Thoracic aorta (tissue), 2 donors: ENCODE measurements at regions not wholly inside any gene's neighbourhood (a gene's known extent, or its start where the extent isn't known, plus 50 kb on each side); places are given as distances from the start of the nearest gene placed in this dataset.

Source experiments
- ATAC-seq: fragments of 150-250 bp; one replicate; pipeline ENCODE4 v1.8.0; 2017; ENCODE audit warnings: low read depth; ENCODE audit not compliant: insufficient number of reproducible peaks, low FRiP score
- DNase-seq: peaks from one replicate; pipeline ENCODE4 v3.0.0-alpha.2; 2020; ENCODE audit warnings: low spot score
- H3K27ac ChIP-seq, 2 donors: fragments of 200-600 bp; sonication (generic); 1 replicate in 1 of 2; 2 replicates in 1 of 2; pipeline ENCODE4 v1.5.1; 2016; ENCODE audit warnings: mild to moderate bottlenecking in 2 of 2, moderate library complexity in 2 of 2
- H3K27me3 ChIP-seq: fragments of 200-600 bp; sonication (generic); replicated peaks from 2 replicates; pipeline ENCODE4 v1.6.0; 2016; ENCODE audit warnings: mild to moderate bottlenecking; ENCODE audit not compliant: insufficient read depth
- H3K36me3 ChIP-seq: fragments of 200-600 bp; sonication (generic); one replicate; pipeline ENCODE4 v1.5.1; 2016
- H3K4me1 ChIP-seq, 2 donors: fragments of 200-600 bp; sonication (generic); 1 replicate in 1 of 2; 2 replicates in 1 of 2; pipeline versions ENCODE4 v1.5.1 to v1.6.0; 2016; ENCODE audit warnings: low read depth in 2 of 2, mild to moderate bottlenecking in 1 of 2; ENCODE audit not compliant: control insufficient read depth in 1 of 2
- H3K4me3 ChIP-seq: fragments of 200-600 bp; sonication (generic); 2 replicates; pipeline ENCODE4 v1.5.1; 2016; ENCODE audit warnings: mild to moderate bottlenecking
- H3K9me3 ChIP-seq: fragments of 200-600 bp; sonication (generic); 2 replicates; pipeline ENCODE4 v1.5.1; 2016
- TF ChIP-seq, protein P1 (sequence below): fragments of 200-600 bp; sonication (generic); IDR thresholded peaks from one replicate; pipeline ENCODE4 v1.5.1; 2019; ENCODE audit warnings: antibody characterized with exemption

DNA sequence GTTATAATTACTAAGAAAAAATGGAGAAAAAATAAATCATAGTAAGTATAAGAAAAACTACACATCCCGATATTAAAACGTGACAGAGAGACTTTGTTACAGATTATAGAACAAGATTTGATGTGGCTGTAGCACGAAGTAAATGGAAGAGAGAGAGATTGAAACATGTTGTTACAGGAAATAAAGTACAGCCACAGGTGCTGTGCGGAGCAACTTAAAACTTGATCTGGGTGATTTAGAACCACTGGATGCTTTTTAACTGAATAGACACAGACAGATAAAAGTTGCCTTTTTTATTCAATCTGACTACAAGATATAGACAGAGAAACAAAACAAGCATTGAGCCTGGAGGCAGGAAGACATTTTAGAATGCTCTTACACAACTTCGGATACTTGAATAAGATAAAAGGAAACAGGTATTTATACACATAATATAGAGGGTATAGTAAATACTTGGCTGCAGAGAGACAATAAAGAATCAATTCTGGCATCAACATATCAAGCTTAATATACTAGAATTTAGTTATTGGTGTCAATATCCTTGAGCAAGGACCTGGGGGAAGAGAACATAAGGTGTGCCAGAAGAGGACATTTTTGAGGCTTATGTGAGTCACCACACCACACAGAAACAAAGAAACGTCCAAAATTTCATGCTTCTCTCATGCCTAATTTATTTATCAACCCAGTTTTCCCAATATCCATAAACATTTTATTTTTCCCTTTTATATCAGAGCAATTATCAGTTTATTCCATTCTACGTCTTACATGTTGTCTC, 548.5 kb downstream of the SLITRK1 start:
- no peaks in the 10 kb centered on the region for H3K4me1 ChIP-seq
- no peaks in the 10 kb centered on the region for H3K36me3 ChIP-seq
- no peaks in the 10 kb centered on the region for H3K9me3 ChIP-seq
- no peak for DNase-seq
- TF ChIP-seq, protein P1, sequence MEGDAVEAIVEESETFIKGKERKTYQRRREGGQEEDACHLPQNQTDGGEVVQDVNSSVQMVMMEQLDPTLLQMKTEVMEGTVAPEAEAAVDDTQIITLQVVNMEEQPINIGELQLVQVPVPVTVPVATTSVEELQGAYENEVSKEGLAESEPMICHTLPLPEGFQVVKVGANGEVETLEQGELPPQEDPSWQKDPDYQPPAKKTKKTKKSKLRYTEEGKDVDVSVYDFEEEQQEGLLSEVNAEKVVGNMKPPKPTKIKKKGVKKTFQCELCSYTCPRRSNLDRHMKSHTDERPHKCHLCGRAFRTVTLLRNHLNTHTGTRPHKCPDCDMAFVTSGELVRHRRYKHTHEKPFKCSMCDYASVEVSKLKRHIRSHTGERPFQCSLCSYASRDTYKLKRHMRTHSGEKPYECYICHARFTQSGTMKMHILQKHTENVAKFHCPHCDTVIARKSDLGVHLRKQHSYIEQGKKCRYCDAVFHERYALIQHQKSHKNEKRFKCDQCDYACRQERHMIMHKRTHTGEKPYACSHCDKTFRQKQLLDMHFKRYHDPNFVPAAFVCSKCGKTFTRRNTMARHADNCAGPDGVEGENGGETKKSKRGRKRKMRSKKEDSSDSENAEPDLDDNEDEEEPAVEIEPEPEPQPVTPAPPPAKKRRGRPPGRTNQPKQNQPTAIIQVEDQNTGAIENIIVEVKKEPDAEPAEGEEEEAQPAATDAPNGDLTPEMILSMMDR: no peak
- no peak overlapping the region for H3K4me3 ChIP-seq
- H3K27ac ChIP-seq: no peak overlapping the region
- no peak for ATAC-seq
- H3K27me3 ChIP-seq: no peaks in the 10 kb centered on the region

- no peak overlapping the region for H3K27ac ChIP-seq
- no peak for DNase-seq
- H3K4me3 ChIP-seq: no peak overlapping the region
- TF ChIP-seq, protein P1: no peak
- H3K36me3 ChIP-seq: no peaks in the 10 kb centered on the region
- no peaks in the 10 kb centered on the region for H3K4me1 ChIP-seq
- H3K9me3 ChIP-seq: no peaks in the 10 kb centered on the region
- no peaks in the 10 kb centered on the region for H3K27me3 ChIP-seq
- no peak for ATAC-seq
Measured at GRCh38 chr13:83332751-83333150, 549.5 kb downstream of the SLITRK1 start.

DNA sequence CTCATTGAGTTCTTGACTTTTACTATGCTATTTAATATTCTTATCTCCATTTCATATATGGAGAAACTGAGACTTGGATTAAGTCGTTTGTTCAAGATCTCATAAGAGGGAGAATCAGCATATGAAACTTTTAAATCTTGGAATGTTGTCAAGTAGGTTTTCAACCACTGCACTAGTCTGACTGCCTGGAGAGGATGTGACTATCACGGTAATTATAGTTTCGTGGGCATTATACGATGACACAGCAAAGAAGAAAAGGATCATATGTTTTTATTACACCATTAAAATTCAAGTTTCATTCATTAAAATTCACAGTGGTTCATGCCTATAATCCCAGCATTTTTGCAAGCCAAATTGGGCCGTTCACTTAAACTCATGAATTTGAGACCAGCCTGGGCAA, 555.2 kb downstream of the SLITRK1 start:
- H3K36me3 ChIP-seq: no peaks in the 10 kb centered on the region
- no peak for DNase-seq
- no peak for ATAC-seq
- no peak overlapping the region for H3K27ac ChIP-seq
- H3K4me3 ChIP-seq: no peak overlapping the region
- H3K9me3 ChIP-seq: peaks cover 3% of the 10 kb centered on the region
- no peaks in the 10 kb centered on the region for H3K4me1 ChIP-seq
- TF ChIP-seq, protein P1: no peak
- H3K27me3 ChIP-seq: no peaks in the 10 kb centered on the region

DNA sequence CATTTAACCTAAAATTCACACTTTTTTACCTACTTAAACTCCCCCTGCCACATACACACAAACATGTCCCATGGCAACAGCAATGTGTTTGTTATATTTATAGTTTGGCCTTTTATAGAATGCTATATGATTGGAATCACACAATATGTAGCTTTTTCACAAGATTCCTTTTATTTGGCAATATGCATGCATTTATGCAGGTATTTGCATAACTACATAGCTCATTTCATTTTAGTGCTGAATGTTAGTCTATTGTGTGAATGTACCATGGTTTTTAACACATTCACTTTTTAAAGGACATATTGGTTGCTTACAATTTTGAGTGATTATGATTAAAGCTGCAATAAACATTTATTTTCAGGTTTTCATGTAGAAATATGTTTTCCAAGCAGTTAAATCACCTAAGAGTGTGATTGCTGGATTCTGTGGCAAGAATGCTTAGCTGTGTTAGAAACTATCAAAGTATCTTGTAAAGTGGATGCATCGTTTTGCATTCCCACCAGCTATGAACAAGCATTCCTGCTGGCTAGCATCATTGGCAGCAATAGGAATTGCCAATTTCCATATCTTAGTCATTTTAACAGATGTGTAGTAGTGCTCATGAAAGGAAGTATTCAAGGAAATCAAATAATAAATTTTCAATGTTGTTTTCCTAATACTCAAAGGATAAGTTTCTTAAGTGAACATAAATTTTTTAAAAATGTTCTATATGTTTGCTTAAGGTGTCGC, 557.0 kb downstream of the SLITRK1 start:
- DNase-seq (no peak), ATAC-seq (no peak)
- Histone ChIP-seq H3K4me3 (no peak overlapping the region), H3K4me1 (no peaks in the 10 kb centered on the region), H3K27me3 (no peaks in the 10 kb centered on the region), H3K27ac (no peak overlapping the region), H3K36me3 (no peaks in the 10 kb centered on the region), H3K9me3 (peaks cover 5% of the 10 kb centered on the region)
- TF ChIP-seq, protein P1: no peak

GRCh38 chr13:83311886-83312577, 570.2 kb downstream of the SLITRK1 start:
- TF ChIP-seq, protein P1: no peak
- Histone ChIP-seq H3K4me3 (no peak overlapping the region), H3K4me1 (peaks cover 0 to 3% of the 10 kb centered on the region in 2 donors), H3K27me3 (no peaks in the 10 kb centered on the region), H3K27ac (no peak overlapping the region), H3K9me3 (no peaks in the 10 kb centered on the region), H3K36me3 (no peaks in the 10 kb centered on the region)
- DNase-seq: no peak
- no peak for ATAC-seq
